ENCODE measurements at regions not wholly inside any gene's neighbourhood (a gene's known extent, or its start where the extent isn't known, plus 50 kb on each side); places are given as distances from the start of the nearest gene placed in this dataset.

GRCh38 chr17:12549499-12550041, 116.1 kb upstream of the MYOCD start:
- no peak for DNase-seq (ENCODE audit: low read depth)
- TF ChIP-seq CTCF (IDR thresholded peaks at IDR 0.05; ENCODE audit: insufficient read depth, low read length, severe bottlenecking), result no peak
- no peaks in the 10 kb centered on the region for H3K27me3 ChIP-seq (ENCODE audit: control insufficient read depth, insufficient read depth, low read length)
- H3K4me3 ChIP-seq (ENCODE audit: low read depth, low read length), result no peak overlapping the region
- no peaks in the 10 kb centered on the region for H3K36me3 ChIP-seq (ENCODE audit: control insufficient read depth, insufficient read depth, low read length)
- no peak for FAIRE-seq

- Histone ChIP-seq H3K4me3 (ENCODE audit: low read depth, low read length) (no peak overlapping the region), H3K36me3 (ENCODE audit: control insufficient read depth, insufficient read depth, low read length) (no peaks in the 10 kb centered on the region), H3K27me3 (ENCODE audit: control insufficient read depth, insufficient read depth, low read length) (no peaks in the 10 kb centered on the region)
- DNase-seq (ENCODE audit: low read depth) (no peak), FAIRE-seq (no peak)
- TF ChIP-seq CTCF (IDR thresholded peaks at IDR 0.05; ENCODE audit: insufficient read depth, low read length, severe bottlenecking), result no peak
These were observed 112.1 kb upstream of the MYOCD start for GRCh38 chr17:12553625-12554024.

- H3K27me3 ChIP-seq (ENCODE audit: control insufficient read depth, insufficient read depth, low read length), result no peaks in the 10 kb centered on the region
- H3K36me3 ChIP-seq (ENCODE audit: control insufficient read depth, insufficient read depth, low read length), result no peaks in the 10 kb centered on the region
- FAIRE-seq (no peak), DNase-seq (ENCODE audit: low read depth) (no peak)
- no peak overlapping the region for H3K4me3 ChIP-seq (ENCODE audit: low read depth, low read length)
- TF ChIP-seq CTCF (IDR thresholded peaks at IDR 0.05; ENCODE audit: insufficient read depth, low read length, severe bottlenecking), result no peak
These were observed 111.4 kb upstream of the MYOCD start for GRCh38 chr17:12554251-12554650.

- H3K4me3 ChIP-seq (ENCODE audit: low read depth, low read length), result no peak overlapping the region
- DNase-seq (ENCODE audit: low read depth) (no peak), FAIRE-seq (no peak)
- H3K36me3 ChIP-seq (ENCODE audit: control insufficient read depth, insufficient read depth, low read length), result no peaks in the 10 kb centered on the region
- no peak for TF ChIP-seq CTCF (IDR thresholded peaks at IDR 0.05; ENCODE audit: insufficient read depth, low read length, severe bottlenecking)
- H3K27me3 ChIP-seq (ENCODE audit: control insufficient read depth, insufficient read depth, low read length), result no peaks in the 10 kb centered on the region
These were observed 99.4 kb upstream of the MYOCD start for GRCh38 chr17:12566291-12566690.

GRCh38 chr17:12567077-12568053, 98.3 kb upstream of the MYOCD start:
- H3K36me3 ChIP-seq (ENCODE audit: control insufficient read depth, insufficient read depth, low read length), result no peaks in the 10 kb centered on the region
- no peak for DNase-seq (ENCODE audit: low read depth)
- no peak overlapping the region for H3K4me3 ChIP-seq (ENCODE audit: low read depth, low read length)
- FAIRE-seq, result no peak
- no peak for TF ChIP-seq CTCF (IDR thresholded peaks at IDR 0.05; ENCODE audit: insufficient read depth, low read length, severe bottlenecking)
- no peaks in the 10 kb centered on the region for H3K27me3 ChIP-seq (ENCODE audit: control insufficient read depth, insufficient read depth, low read length)
